Suppressor macrophage treated with lipopolysaccharide for 1 hour (primary cell): ENCODE measurements at regions not wholly inside any gene's neighbourhood (a gene's known extent, or its start where the extent isn't known, plus 50 kb on each side); places are given as distances from the start of the nearest gene placed in this dataset.
A peak's percentile ranks its signal among the peaks of the same experiment; 100 is the strongest.
"Not testable (repeated sequence)": the region's sequence is repeated elsewhere in the genome, so short reads cannot be mapped to it uniquely, and the experiment has no call there.

ENCODE experiments used
- DNase-seq, 3 donors: peaks; one replicate each; pipeline ENCODE4 v3.0.0-alpha.2; 2020 to 2022

GRCh38 chr12:92987362-92987761, 58.3 kb upstream of the EEA1 start:
- peak; percentile 73 to 87 (median 85) for DNase-seq

GRCh38 chr12:92987846-92988621, 58.9 kb upstream of the EEA1 start:
- DNase-seq: peak; percentile 79 to 92 (median 88)

GRCh38 chr12:92988622-92989130, 59.6 kb upstream of the EEA1 start:
- DNase-seq: no peak

GRCh38 chr12:92989715-92990484, 60.8 kb upstream of the EEA1 start:
- no peak for DNase-seq

- no peak for DNase-seq
Measured at GRCh38 chr12:92991134-92991533, 62.0 kb upstream of the EEA1 start.

GRCh38 chr12:92992041-92992440, 62.9 kb upstream of the EEA1 start:
- no peak for DNase-seq

GRCh38 chr12:92993259-92993658, 64.2 kb upstream of the EEA1 start:
- DNase-seq: no peak

GRCh38 chr12:92995258-92995903, 66.3 kb upstream of the EEA1 start:
- DNase-seq: no peak

GRCh38 chr12:93000026-93000425, 70.9 kb upstream of the EEA1 start:
- DNase-seq: no peak

- no peak for DNase-seq
Measured at GRCh38 chr12:93001407-93001806, 72.3 kb upstream of the EEA1 start.

- peak; percentile 39 to 54 (median 52) for DNase-seq
Measured at GRCh38 chr12:93002293-93003054, 73.4 kb upstream of the EEA1 start.

GRCh38 chr12:93003531-93004239, 74.6 kb upstream of the EEA1 start:
- DNase-seq: no peak

- no peak for DNase-seq
Measured at GRCh38 chr12:93005928-93006392, 76.9 kb upstream of the EEA1 start.

GRCh38 chr12:93006471-93007208, 77.5 kb upstream of the EEA1 start:
- DNase-seq: no peak

- no peak for DNase-seq
Measured at GRCh38 chr12:93007544-93007943, 78.4 kb upstream of the EEA1 start.

GRCh38 chr12:93008044-93008778, 79.1 kb upstream of the EEA1 start:
- no peak for DNase-seq

GRCh38 chr12:93008880-93009279, 79.8 kb upstream of the EEA1 start:
- DNase-seq: not testable (repeated sequence)

- DNase-seq: no peak
Measured at GRCh38 chr12:93009533-93009932, 80.4 kb upstream of the EEA1 start.

GRCh38 chr12:93010461-93010860, 81.4 kb upstream of the EEA1 start:
- no peak for DNase-seq

GRCh38 chr12:93011100-93011499, 82.0 kb upstream of the EEA1 start:
- DNase-seq: no peak
